Astrocyte (in vitro differentiated cells and primary cell): ENCODE measurements at regions not wholly inside any gene's neighbourhood (a gene's known extent, or its start where the extent isn't known, plus 50 kb on each side); places are given as distances from the start of the nearest gene placed in this dataset.
A peak's percentile ranks its signal among the peaks of the same experiment; 100 is the strongest.

ENCODE experiments used
- DNase-seq: peaks from one replicate; pipeline ENCODE4 v3.0.0-alpha.2; 2010; ENCODE audit warnings: low read depth
- FAIRE-seq: peaks from 2 replicates; lab custom pipeline; 2011; peaks lifted over from hg19 to GRCh38; lab: Jason Lieb, UNC
- H2AFZ ChIP-seq: 2 replicates; pipeline ENCODE4 v1.6.0; 2012; ENCODE audit warnings: low read depth, low read length, inconsistent platforms
- H3K27ac ChIP-seq: 2 replicates; pipeline ENCODE4 v1.5.1; 2011; ENCODE audit warnings: low read depth, low read length, inconsistent platforms
- H3K27me3 ChIP-seq: 2 replicates; pipeline ENCODE4 v1.6.0; 2011; ENCODE audit warnings: low read length, inconsistent platforms; ENCODE audit not compliant: insufficient read depth
- H3K36me3 ChIP-seq: 2 replicates; pipeline ENCODE4 v1.5.1; 2011; ENCODE audit warnings: low read length, inconsistent platforms; ENCODE audit not compliant: insufficient read depth
- H3K4me1 ChIP-seq: 2 replicates; pipeline ENCODE4 v1.5.1; 2011; ENCODE audit warnings: low read length, inconsistent platforms; ENCODE audit not compliant: insufficient read depth
- H3K4me2 ChIP-seq: 2 replicates; pipeline ENCODE4 v1.6.0; 2012; ENCODE audit warnings: low read length, inconsistent platforms
- H3K4me3 ChIP-seq: 2 replicates; pipeline ENCODE4 v1.5.1; 2011; ENCODE audit warnings: low read depth, mild to moderate bottlenecking, low read length, inconsistent platforms; ENCODE audit not compliant: insufficient read depth
- H3K79me2 ChIP-seq: 2 replicates; pipeline ENCODE4 v1.6.0; 2012; ENCODE audit warnings: mild to moderate bottlenecking, low read length, inconsistent platforms; ENCODE audit not compliant: insufficient read depth
- H3K9ac ChIP-seq: 2 replicates; pipeline ENCODE4 v1.6.0; 2012; ENCODE audit warnings: mild to moderate bottlenecking, low read length, inconsistent platforms
- H3K9me3 ChIP-seq: 2 replicates; pipeline ENCODE4 v1.5.1; 2012; ENCODE audit warnings: low read depth, mild to moderate bottlenecking, low read length, inconsistent platforms; ENCODE audit not compliant: insufficient read depth
- H4K20me1 ChIP-seq: 2 replicates; pipeline ENCODE4 v1.6.0; 2012; ENCODE audit warnings: low read length, inconsistent platforms; ENCODE audit not compliant: insufficient read depth
- H3K27ac Mint-ChIP-seq: one replicate; pipeline ENCODE4 v1.8.0; 2021; ENCODE audit warnings: mild to moderate bottlenecking, mixed read lengths; ENCODE audit not compliant: unreplicated experiment
- H3K27me3 Mint-ChIP-seq: one replicate; pipeline ENCODE4 v1.8.0; 2021; ENCODE audit warnings: low read depth, mixed read lengths; ENCODE audit not compliant: unreplicated experiment
- H3K36me3 Mint-ChIP-seq: one replicate; pipeline ENCODE4 v1.8.0; 2021; ENCODE audit warnings: low read depth, mixed read lengths; ENCODE audit not compliant: unreplicated experiment
- H3K4me1 Mint-ChIP-seq: one replicate; pipeline ENCODE4 v1.8.0; 2021; ENCODE audit warnings: low read depth, mixed read lengths; ENCODE audit not compliant: unreplicated experiment
- H3K4me3 Mint-ChIP-seq: one replicate; pipeline ENCODE4 v1.8.0; 2021; ENCODE audit warnings: mild to moderate bottlenecking, moderate library complexity, mixed read lengths; ENCODE audit not compliant: unreplicated experiment
- H3K9me3 Mint-ChIP-seq: one replicate; pipeline ENCODE4 v1.8.0; 2021; ENCODE audit warnings: mild to moderate bottlenecking, mixed read lengths; ENCODE audit not compliant: unreplicated experiment
- EZH2 ChIP-seq: IDR thresholded peaks from 2 replicates; pipeline ENCODE4 v1.6.1; 2012; ENCODE audit warnings: mild to moderate bottlenecking, low read length, inconsistent platforms; ENCODE audit not compliant: insufficient read depth
- TF ChIP-seq, protein P1 (sequence below): IDR thresholded peaks from 2 replicates; pipeline ENCODE4 v1.5.1; 2011; ENCODE audit warnings: low read depth, mild to moderate bottlenecking, inconsistent platforms, low read length, moderate library complexity; ENCODE audit not compliant: insufficient read depth

DNA sequence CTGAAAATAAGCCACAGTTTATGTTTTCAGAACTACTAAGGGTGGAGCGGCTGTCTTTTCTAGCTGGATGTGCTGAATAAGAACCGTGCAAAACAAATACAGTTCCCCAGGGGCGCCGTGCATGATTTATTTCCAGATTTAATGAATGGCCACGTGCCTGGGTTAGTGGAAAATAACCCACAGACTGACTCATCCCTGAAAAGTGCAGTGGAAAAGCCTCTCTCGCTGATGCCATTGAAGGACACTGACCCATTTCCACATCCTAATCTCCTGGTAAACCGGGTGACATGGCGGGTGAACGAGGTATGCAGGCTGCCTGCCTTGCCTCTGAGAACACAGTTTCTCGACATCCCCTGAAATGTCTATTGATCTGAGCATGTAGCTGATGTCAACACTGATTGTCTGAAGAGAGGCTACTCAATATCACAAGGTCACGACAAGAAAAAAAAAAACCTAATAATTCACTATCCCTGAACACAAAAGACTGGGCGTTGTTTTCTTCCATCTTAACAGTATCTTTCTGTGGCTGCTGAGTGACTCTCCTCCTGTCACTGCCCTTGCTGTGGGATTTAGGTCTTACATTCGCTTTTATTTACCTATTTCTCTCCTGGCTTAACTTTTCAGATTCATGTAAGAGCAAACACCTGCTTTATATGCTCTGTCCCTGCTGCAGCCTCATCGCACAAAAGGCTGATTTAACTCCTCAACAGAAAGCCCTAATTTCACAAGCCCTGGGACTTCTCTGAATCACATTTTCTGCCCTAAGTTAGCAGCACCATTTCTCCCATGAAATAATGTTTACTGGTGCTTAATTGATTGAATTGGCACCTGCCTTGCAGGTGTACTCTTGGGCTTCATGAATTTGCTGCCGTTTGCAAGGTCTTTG, 76.9 kb upstream of the SCOC start:
- H3K36me3 Mint-ChIP-seq, result no peaks in the 10 kb centered on the region
- H3K4me1 ChIP-seq, result peaks cover 22% of the 10 kb centered on the region
- peak; percentile 79 for DNase-seq
- peak overlapping the region; percentile 48 for H3K9ac ChIP-seq
- peak overlapping the region; percentile 35 for H3K4me3 ChIP-seq
- H2AFZ ChIP-seq, result peak overlapping the region; percentile 40
- no peak for TF ChIP-seq EZH2
- TF ChIP-seq, protein P1, sequence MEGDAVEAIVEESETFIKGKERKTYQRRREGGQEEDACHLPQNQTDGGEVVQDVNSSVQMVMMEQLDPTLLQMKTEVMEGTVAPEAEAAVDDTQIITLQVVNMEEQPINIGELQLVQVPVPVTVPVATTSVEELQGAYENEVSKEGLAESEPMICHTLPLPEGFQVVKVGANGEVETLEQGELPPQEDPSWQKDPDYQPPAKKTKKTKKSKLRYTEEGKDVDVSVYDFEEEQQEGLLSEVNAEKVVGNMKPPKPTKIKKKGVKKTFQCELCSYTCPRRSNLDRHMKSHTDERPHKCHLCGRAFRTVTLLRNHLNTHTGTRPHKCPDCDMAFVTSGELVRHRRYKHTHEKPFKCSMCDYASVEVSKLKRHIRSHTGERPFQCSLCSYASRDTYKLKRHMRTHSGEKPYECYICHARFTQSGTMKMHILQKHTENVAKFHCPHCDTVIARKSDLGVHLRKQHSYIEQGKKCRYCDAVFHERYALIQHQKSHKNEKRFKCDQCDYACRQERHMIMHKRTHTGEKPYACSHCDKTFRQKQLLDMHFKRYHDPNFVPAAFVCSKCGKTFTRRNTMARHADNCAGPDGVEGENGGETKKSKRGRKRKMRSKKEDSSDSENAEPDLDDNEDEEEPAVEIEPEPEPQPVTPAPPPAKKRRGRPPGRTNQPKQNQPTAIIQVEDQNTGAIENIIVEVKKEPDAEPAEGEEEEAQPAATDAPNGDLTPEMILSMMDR, result no peak
- peak overlapping the region; percentile 9 for H3K27ac ChIP-seq
- no peaks in the 10 kb centered on the region for H3K9me3 ChIP-seq
- H3K36me3 ChIP-seq, result no peaks in the 10 kb centered on the region
- H3K27me3 ChIP-seq, result peaks cover 2% of the 10 kb centered on the region
- H3K27me3 Mint-ChIP-seq, result no peaks in the 10 kb centered on the region
- peak; percentile 89 for FAIRE-seq
- no peaks in the 10 kb centered on the region for H3K9me3 Mint-ChIP-seq
- no peaks in the 10 kb centered on the region for H3K79me2 ChIP-seq
- peak overlapping the region; percentile 47 for H3K4me3 Mint-ChIP-seq
- no peaks in the 10 kb centered on the region for H4K20me1 ChIP-seq
- peak overlapping the region; percentile 47 for H3K27ac Mint-ChIP-seq
- peaks cover 28% of the 10 kb centered on the region for H3K4me1 Mint-ChIP-seq
- H3K4me2 ChIP-seq, result peak overlapping the region; percentile 71

DNA sequence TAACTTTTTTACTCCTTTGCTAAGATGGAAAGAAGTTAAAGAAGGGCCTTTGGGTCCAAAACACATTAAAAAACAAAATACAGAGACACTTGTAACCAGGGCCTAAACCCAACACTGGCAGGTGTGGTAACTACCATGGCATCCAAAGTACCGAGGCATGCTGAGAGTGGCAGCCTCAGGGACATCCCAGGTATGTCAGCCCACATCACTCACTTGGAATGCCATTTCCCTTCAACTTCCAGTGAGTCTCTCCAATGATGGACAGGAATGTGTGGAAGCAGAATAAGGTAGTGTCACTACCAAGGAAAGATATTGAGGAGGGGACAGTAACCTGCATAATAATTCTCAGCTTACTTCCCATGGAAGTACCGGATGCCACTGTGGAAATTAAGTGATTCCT, 79.5 kb upstream of the SCOC start:
- Mint-ChIP-seq H3K36me3 (no peaks in the 10 kb centered on the region), H3K9me3 (no peaks in the 10 kb centered on the region), H3K27ac (no peak overlapping the region), H3K27me3 (peaks cover 2% of the 10 kb centered on the region), H3K4me3 (no peak overlapping the region), H3K4me1 (peaks cover 21% of the 10 kb centered on the region)
- no peaks in the 10 kb centered on the region for H3K36me3 ChIP-seq
- peaks cover 2% of the 10 kb centered on the region for H3K27me3 ChIP-seq
- FAIRE-seq (no peak), DNase-seq (no peak)
- H4K20me1 ChIP-seq, result no peaks in the 10 kb centered on the region
- no peak overlapping the region for H3K27ac ChIP-seq
- H3K9me3 ChIP-seq, result no peaks in the 10 kb centered on the region
- TF ChIP-seq, protein P1, result no peak
- TF ChIP-seq EZH2, result no peak
- peaks cover 16% of the 10 kb centered on the region for H3K4me1 ChIP-seq
- H2AFZ ChIP-seq, result no peak overlapping the region
- H3K4me2 ChIP-seq, result no peak overlapping the region
- H3K79me2 ChIP-seq, result no peaks in the 10 kb centered on the region
- no peak overlapping the region for H3K9ac ChIP-seq
- no peak overlapping the region for H3K4me3 ChIP-seq

DNA sequence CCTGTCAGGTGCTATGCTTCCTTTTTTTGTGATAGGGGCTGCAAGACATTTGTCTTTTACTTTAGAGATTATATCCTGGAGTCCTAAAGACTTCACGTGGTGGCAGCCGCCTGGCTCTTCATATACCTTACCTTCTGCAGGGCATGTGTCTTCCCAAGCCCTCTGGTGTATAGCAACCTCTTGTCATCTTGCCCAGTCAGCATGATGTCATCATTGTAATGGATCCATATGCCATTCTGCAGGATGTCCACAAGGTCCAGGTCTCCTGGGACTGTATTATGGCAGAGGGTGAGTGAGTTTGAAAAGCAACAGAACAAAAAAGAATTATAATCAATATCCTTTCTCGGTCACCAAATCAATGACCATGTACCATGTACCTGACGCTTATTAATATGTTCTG, 82.2 kb upstream of the SCOC start:
- Histone ChIP-seq H4K20me1 (no peaks in the 10 kb centered on the region), H3K79me2 (no peaks in the 10 kb centered on the region), H3K4me1 (peaks cover 5% of the 10 kb centered on the region), H3K9me3 (no peaks in the 10 kb centered on the region), H3K27me3 (peaks cover 2% of the 10 kb centered on the region), H3K4me3 (no peak overlapping the region), H3K9ac (no peak overlapping the region), H3K36me3 (no peaks in the 10 kb centered on the region), H3K27ac (no peak overlapping the region), H3K4me2 (no peak overlapping the region), H2AFZ (no peak overlapping the region)
- Mint-ChIP-seq H3K9me3 (no peaks in the 10 kb centered on the region), H3K4me3 (no peak overlapping the region), H3K36me3 (no peaks in the 10 kb centered on the region), H3K27me3 (peaks cover 3% of the 10 kb centered on the region), H3K4me1 (peaks cover 9% of the 10 kb centered on the region), H3K27ac (no peak overlapping the region)
- TF ChIP-seq, protein P1, result no peak
- TF ChIP-seq EZH2, result no peak
- DNase-seq, result peak; percentile 4
- no peak for FAIRE-seq
